Heart left ventricle (tissue), 13 donors: ENCODE measurements at regions not wholly inside any gene's neighbourhood (a gene's known extent, or its start where the extent isn't known, plus 50 kb on each side); places are given as distances from the start of the nearest gene placed in this dataset.

ENCODE experiments used
- CTCF ChIP-seq, 12 donors: fragments of 200-600 bp; sonication (generic) in 4 of 12; IDR thresholded peaks; one replicate each; pipeline versions ENCODE4 v1.5.0 to v1.8.0; 2018 to 2022; ENCODE audit warnings: antibody characterized with exemption in 12 of 12, mild to moderate bottlenecking in 5 of 12
- POLR2A ChIP-seq, 2 donors: fragments of 450-650 bp; IDR thresholded peaks; one replicate each; pipeline ENCODE4 v1.6.1; 2017; ENCODE audit warnings: antibody characterized with exemption in 2 of 2, mild to moderate bottlenecking in 2 of 2, moderate library complexity in 2 of 2
- donor health status: ischemic (EF 13 %, LVEDD 7.1; RV severe dilation, severe dysfunction).
- donor health status: DM: no; HTN: yes; CAD: no.
- donor health status: DM: no; HTN: no; CAD: no.
- donor health status: ischemic (EF 25% LVEDD 6.9; RV normal size, moderate dysfunction).
- donor health status: ischemic (EF 25% LVEDD 5.7; RV mildly dilated, moderate dysfunction).
- donor health status: ischemic (EF 35%, LVEDD 5.7; RV mildly dilated, moderate dysfunction).
- donor health status: nonischemic (EF 11% LVEDD 7.7; RV severe dilation, severe dysfunction).
- donor health status: DM: yes; HTN: yes; CAD: no.
- donor health status: PGD.
- donor health status: ischemic (EF 29% LVEDD 5.4; RV normal size, mild dysfunction).
- donor health status: nonischemic (EF 23%, LVEDD 6.1; RV moderate dilation, normal function).

GRCh38 chr5:38660194-38660668 lies 103.8 kb upstream of the LIFR start:
- TF ChIP-seq POLR2A (IDR thresholded peaks at IDR 0.05) (peak in 1 of 2 donors; percentile 37), CTCF (IDR thresholded peaks at IDR 0.05) (no peak)
